Naive thymus-derived CD4-positive, alpha-beta T cell (primary cell): ENCODE measurements at regions not wholly inside any gene's neighbourhood (a gene's known extent, or its start where the extent isn't known, plus 50 kb on each side); places are given as distances from the start of the nearest gene placed in this dataset.

ENCODE experiments used
- ATAC-seq: fragments of 150-1000 bp; cut with Tn5 transposase; 2 replicates; pipeline ENCODE4 v1.10.0; 2021; ENCODE audit warnings: mild to moderate bottlenecking, moderate library complexity
- CTCF ChIA-PET: fragments of 350-600 bp; sonication (Branson Sonifier 250); formaldehyde crosslinking; loops from one replicate; lab custom pipeline; 2021; ENCODE audit warnings: antibody characterized with exemption; lab: Charles Lee
- POLR2A ChIA-PET: fragments of 350-600 bp; sonication (Branson Sonifier 250); formaldehyde crosslinking; loops from one replicate; lab custom pipeline; 2021; ENCODE audit warnings: antibody characterized with exemption, inconsistent platforms; lab: Charles Lee
- DNase-seq, 9 donors: peaks; one replicate each; pipeline versions ENCODE4 v3.0.0 to v3.0.0-alpha.2; 2020 to 2022; ENCODE audit warnings: mixed read lengths in 1 of 9
- H3K27ac ChIP-seq: one replicate; pipeline ENCODE4 v1.7.0; 2013; ENCODE audit warnings: mild to moderate bottlenecking, low read depth, low read length, moderate library complexity
- H3K27me3 ChIP-seq, 2 donors: one replicate each; pipeline ENCODE4 v1.7.0; 2013; ENCODE audit warnings: low read length in 2 of 2, mild to moderate bottlenecking in 2 of 2, moderate library complexity in 2 of 2; ENCODE audit not compliant: control insufficient read depth in 2 of 2, insufficient read depth in 2 of 2
- H3K36me3 ChIP-seq, 3 experiments: 1 replicate in 2 of 3; 2 replicates in 1 of 3; pipeline ENCODE4 v1.7.0; 2013; ENCODE audit warnings: low read length in 3 of 3, mild to moderate bottlenecking in 3 of 3, moderate library complexity in 1 of 3; ENCODE audit not compliant: insufficient read depth in 3 of 3, control insufficient read depth in 2 of 3
- H3K4me1 ChIP-seq, 2 donors: one replicate each; pipeline ENCODE4 v1.7.0; 2013; ENCODE audit warnings: low read length in 2 of 2, mild to moderate bottlenecking in 2 of 2, moderate library complexity in 1 of 2; ENCODE audit not compliant: control insufficient read depth in 2 of 2, insufficient read depth in 2 of 2
- H3K4me3 ChIP-seq: 2 replicates; pipeline ENCODE4 v1.7.0; 2013; ENCODE audit warnings: mild to moderate bottlenecking, low read length
- H3K9me3 ChIP-seq, 3 experiments: 1 replicate in 2 of 3; 2 replicates in 1 of 3; pipeline ENCODE4 v1.7.0; 2013; ENCODE audit warnings: low read length in 3 of 3; ENCODE audit not compliant: control insufficient read depth in 2 of 3
- H3K27ac Mint-ChIP-seq, 9 donors: one replicate each; pipeline ENCODE4 v1.8.0; 2020 to 2022; ENCODE audit warnings: mixed read lengths in 9 of 9, mild to moderate bottlenecking in 8 of 9, moderate library complexity in 5 of 9, inconsistent platforms in 2 of 9
- H3K27me3 Mint-ChIP-seq, 5 donors: one replicate each; pipeline ENCODE4 v1.8.0; 2021 to 2022; ENCODE audit warnings: mixed read lengths in 5 of 5, mild to moderate bottlenecking in 1 of 5
- H3K36me3 Mint-ChIP-seq, 5 donors: one replicate each; pipeline ENCODE4 v1.8.0; 2020 to 2022; ENCODE audit warnings: mixed read lengths in 5 of 5, mild to moderate bottlenecking in 3 of 5, inconsistent platforms in 1 of 5
- H3K4me1 Mint-ChIP-seq, 7 donors: one replicate each; pipeline ENCODE4 v1.8.0; 2020 to 2022; ENCODE audit warnings: mixed read lengths in 7 of 7, mild to moderate bottlenecking in 3 of 7, inconsistent platforms in 1 of 7
- H3K4me3 Mint-ChIP-seq, 10 donors: one replicate each; pipeline ENCODE4 v1.8.0; 2020 to 2022; ENCODE audit warnings: mild to moderate bottlenecking in 10 of 10, mixed read lengths in 10 of 10, moderate library complexity in 6 of 10, inconsistent platforms in 2 of 10
- H3K9me3 Mint-ChIP-seq, 11 donors: one replicate each; pipeline ENCODE4 v1.8.0; 2020 to 2022; ENCODE audit warnings: mixed read lengths in 11 of 11, mild to moderate bottlenecking in 4 of 11, inconsistent platforms in 1 of 11, moderate library complexity in 1 of 11
- intact Hi-C, 2 donors: fragments of 100-400 bp; cut with micrococcal nuclease; formaldehyde crosslinking; loops; one replicate each; pipeline ENCODE4 v1.15.1; 2023

GRCh38 chr3:64919934-64920333, 232.1 kb upstream of the ADAMTS9 start:
- Histone ChIP-seq H3K9me3 (no peaks in the 10 kb centered on the region), H3K27me3 (no peaks in the 10 kb centered on the region), H3K36me3 (no peaks in the 10 kb centered on the region), H3K4me3 (no peak overlapping the region), H3K27ac (no peak overlapping the region), H3K4me1 (no peaks in the 10 kb centered on the region)
- intact Hi-C loops: no loop called here
- no peak for ATAC-seq
- peaks cover 0 to under 1% (median 0%) of the 10 kb centered on the region in 5 donors for H3K27me3 Mint-ChIP-seq
- no peak overlapping the region for H3K27ac Mint-ChIP-seq
- no peak overlapping the region for H3K4me3 Mint-ChIP-seq
- no peak for DNase-seq
- no peaks in the 10 kb centered on the region for H3K36me3 Mint-ChIP-seq
- CTCF ChIA-PET: no interaction called here
- POLR2A ChIA-PET: no interaction called here
- H3K4me1 Mint-ChIP-seq: no peaks in the 10 kb centered on the region
- H3K9me3 Mint-ChIP-seq: peaks cover 0 to 8% (median 0%) of the 10 kb centered on the region in 11 donors

GRCh38 chr3:64918989-64919388, 231.2 kb upstream of the ADAMTS9 start:
- no peaks in the 10 kb centered on the region for H3K9me3 ChIP-seq
- H3K27ac ChIP-seq: no peak overlapping the region
- no peaks in the 10 kb centered on the region for H3K4me1 ChIP-seq
- H3K4me3 Mint-ChIP-seq: no peak overlapping the region
- POLR2A ChIA-PET: no interaction called here
- no peaks in the 10 kb centered on the region for H3K36me3 Mint-ChIP-seq
- ATAC-seq: no peak
- DNase-seq: no peak
- no peaks in the 10 kb centered on the region for H3K27me3 ChIP-seq
- no peak overlapping the region for H3K27ac Mint-ChIP-seq
- H3K36me3 ChIP-seq: no peaks in the 10 kb centered on the region
- CTCF ChIA-PET: no interaction called here
- H3K4me3 ChIP-seq: no peak overlapping the region
- no peaks in the 10 kb centered on the region for H3K4me1 Mint-ChIP-seq
- intact Hi-C loops: no loop called here
- H3K9me3 Mint-ChIP-seq: peaks cover 0 to 14% (median 1%) of the 10 kb centered on the region in 11 donors
- peaks cover 0 to 6% (median 0%) of the 10 kb centered on the region in 5 donors for H3K27me3 Mint-ChIP-seq

GRCh38 chr3:64917914-64918453, 230.2 kb upstream of the ADAMTS9 start:
- H3K36me3 ChIP-seq: no peaks in the 10 kb centered on the region
- H3K36me3 Mint-ChIP-seq: no peaks in the 10 kb centered on the region
- no peak overlapping the region for H3K4me3 ChIP-seq
- no peaks in the 10 kb centered on the region for H3K9me3 ChIP-seq
- H3K27ac ChIP-seq: no peak overlapping the region
- H3K4me1 ChIP-seq: no peaks in the 10 kb centered on the region
- H3K27ac Mint-ChIP-seq: no peak overlapping the region
- intact Hi-C loops: no loop called here
- peaks cover 0 to 6% (median 0%) of the 10 kb centered on the region in 5 donors for H3K27me3 Mint-ChIP-seq
- ChIA-PET POLR2A (no interaction called here), CTCF (no interaction called here)
- no peaks in the 10 kb centered on the region for H3K27me3 ChIP-seq
- H3K4me3 Mint-ChIP-seq: no peak overlapping the region
- ATAC-seq (no peak), DNase-seq (no peak)
- H3K9me3 Mint-ChIP-seq: peaks cover 0 to 13% (median 1%) of the 10 kb centered on the region in 11 donors
- no peaks in the 10 kb centered on the region for H3K4me1 Mint-ChIP-seq

GRCh38 chr3:64916937-64917336, 229.1 kb upstream of the ADAMTS9 start:
- no peaks in the 10 kb centered on the region for H3K36me3 ChIP-seq
- Mint-ChIP-seq H3K27ac (no peak overlapping the region), H3K4me1 (no peaks in the 10 kb centered on the region), H3K9me3 (peaks cover 0 to 13% (median 7%) of the 10 kb centered on the region in 11 donors), H3K4me3 (no peak overlapping the region), H3K36me3 (no peaks in the 10 kb centered on the region), H3K27me3 (peaks cover 0 to 6% (median 0%) of the 10 kb centered on the region in 5 donors)
- DNase-seq (no peak), ATAC-seq (no peak)
- intact Hi-C loops: no loop called here
- ChIA-PET CTCF (no interaction called here), POLR2A (no interaction called here)
- H3K27me3 ChIP-seq: no peaks in the 10 kb centered on the region
- no peaks in the 10 kb centered on the region for H3K4me1 ChIP-seq
- no peaks in the 10 kb centered on the region for H3K9me3 ChIP-seq
- H3K4me3 ChIP-seq: no peak overlapping the region
- no peak overlapping the region for H3K27ac ChIP-seq

- H3K4me1 ChIP-seq: no peaks in the 10 kb centered on the region
- H3K9me3 Mint-ChIP-seq: peaks cover 0 to 13% (median 7%) of the 10 kb centered on the region in 11 donors
- no peaks in the 10 kb centered on the region for H3K4me1 Mint-ChIP-seq
- intact Hi-C loops: no loop called here
- CTCF ChIA-PET: no interaction called here
- ATAC-seq (no peak), DNase-seq (no peak)
- no peaks in the 10 kb centered on the region for H3K27me3 ChIP-seq
- no peaks in the 10 kb centered on the region for H3K36me3 Mint-ChIP-seq
- no peaks in the 10 kb centered on the region for H3K9me3 ChIP-seq
- no peak overlapping the region for H3K27ac Mint-ChIP-seq
- POLR2A ChIA-PET: no interaction called here
- H3K27ac ChIP-seq: no peak overlapping the region
- no peaks in the 10 kb centered on the region for H3K36me3 ChIP-seq
- no peak overlapping the region for H3K4me3 ChIP-seq
- H3K4me3 Mint-ChIP-seq: no peak overlapping the region
- peaks cover 0 to 6% (median 0%) of the 10 kb centered on the region in 5 donors for H3K27me3 Mint-ChIP-seq
Observed at GRCh38 chr3:64916192-64916798, 228.5 kb upstream of the ADAMTS9 start.

- Mint-ChIP-seq H3K4me1 (no peaks in the 10 kb centered on the region), H3K27ac (no peak overlapping the region), H3K4me3 (no peak overlapping the region), H3K27me3 (peaks cover 0 to 6% (median 0%) of the 10 kb centered on the region in 5 donors), H3K9me3 (peaks cover 0 to 13% (median 8%) of the 10 kb centered on the region in 11 donors), H3K36me3 (no peaks in the 10 kb centered on the region)
- intact Hi-C loops: no loop called here
- Histone ChIP-seq H3K36me3 (no peaks in the 10 kb centered on the region), H3K27ac (no peak overlapping the region), H3K4me3 (no peak overlapping the region), H3K9me3 (no peaks in the 10 kb centered on the region), H3K4me1 (no peaks in the 10 kb centered on the region), H3K27me3 (no peaks in the 10 kb centered on the region)
- ChIA-PET POLR2A (no interaction called here), CTCF (no interaction called here)
- DNase-seq (no peak), ATAC-seq (no peak)
Observed at GRCh38 chr3:64915778-64916177, 228.0 kb upstream of the ADAMTS9 start.

- ChIA-PET CTCF (no interaction called here), POLR2A (no interaction called here)
- Histone ChIP-seq H3K4me3 (no peak overlapping the region), H3K27me3 (no peaks in the 10 kb centered on the region), H3K27ac (no peak overlapping the region), H3K9me3 (no peaks in the 10 kb centered on the region), H3K36me3 (no peaks in the 10 kb centered on the region), H3K4me1 (no peaks in the 10 kb centered on the region)
- H3K9me3 Mint-ChIP-seq: peaks cover 3 to 17% (median 10%) of the 10 kb centered on the region in 11 donors
- no peak overlapping the region for H3K27ac Mint-ChIP-seq
- no peak overlapping the region for H3K4me3 Mint-ChIP-seq
- no peaks in the 10 kb centered on the region for H3K4me1 Mint-ChIP-seq
- DNase-seq (no peak), ATAC-seq (no peak)
- H3K36me3 Mint-ChIP-seq: no peaks in the 10 kb centered on the region
- intact Hi-C loops: no loop called here
- H3K27me3 Mint-ChIP-seq: peaks cover 0 to 6% (median 0%) of the 10 kb centered on the region in 5 donors
Observed at GRCh38 chr3:64913515-64913914, 225.7 kb upstream of the ADAMTS9 start.
